ENCODE measurements at regions not wholly inside any gene's neighbourhood (a gene's known extent, or its start where the extent isn't known, plus 50 kb on each side); places are given as distances from the start of the nearest gene placed in this dataset.

- TF ChIP-seq CTCF (IDR thresholded peaks at IDR 0.05; ENCODE audit: insufficient read depth, low read depth, low read length) (no peak), EZH2 (IDR thresholded peaks at IDR 0.05; ENCODE audit: insufficient read depth, low read length) (no peak)
Measured at GRCh38 chr9:109992293-109992692, 212.3 kb downstream of the PALM2AKAP2 start.
